ENCODE measurements at regions not wholly inside any gene's neighbourhood (a gene's known extent, or its start where the extent isn't known, plus 50 kb on each side); places are given as distances from the start of the nearest gene placed in this dataset.

- peak; percentile 78 to 83 for DNase-seq
Measured at GRCh38 chr9:6703898-6704639, 53.7 kb upstream of the KDM4C start.

GRCh38 chr9:6702707-6703106, 55.1 kb upstream of the KDM4C start:
- no peak for DNase-seq

- DNase-seq = no peak
Measured at GRCh38 chr9:6696178-6696577, 50.6 kb upstream of the GLDC start.

GRCh38 chr9:6695121-6695814, 49.7 kb upstream of the GLDC start:
- DNase-seq = no peak

Data from bone marrow (tissue), 2 donors.